GM12874 (cell line): ENCODE measurements at regions not wholly inside any gene's neighbourhood (a gene's known extent, or its start where the extent isn't known, plus 50 kb on each side); places are given as distances from the start of the nearest gene placed in this dataset.

Source experiments
- CTCF ChIP-seq: IDR thresholded peaks from 2 replicates; pipeline ENCODE4 v1.5.1; 2011; ENCODE audit warnings: low read depth, mild to moderate bottlenecking, control low read depth, low read length, moderate library complexity; ENCODE audit not compliant: insufficient read depth

GRCh38 chr21:17348357-17348756 is 164.5 kb upstream of the CXADR start:
- no peak for TF ChIP-seq CTCF

GRCh38 chr21:17348849-17349248 is 164.0 kb upstream of the CXADR start:
- no peak for TF ChIP-seq CTCF

DNA sequence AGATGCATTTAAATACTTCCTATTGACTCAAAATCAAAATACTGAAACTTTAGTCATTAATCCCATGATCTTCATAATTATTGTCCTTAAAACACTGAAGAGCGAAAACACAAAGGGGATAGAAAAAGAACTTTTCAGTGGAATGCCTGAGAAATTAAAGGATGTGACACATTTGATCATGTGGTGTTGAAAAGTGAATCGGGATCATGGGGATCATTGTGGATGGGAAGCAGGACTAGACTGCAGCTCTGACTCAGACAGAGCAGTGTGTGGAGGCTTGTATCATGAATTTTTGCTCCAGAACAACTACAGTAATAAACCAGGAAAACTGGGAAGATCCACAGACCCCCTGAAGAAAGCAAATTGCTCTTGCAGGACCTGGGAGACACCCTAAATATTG is 161.1 kb upstream of the CXADR start:
- no peak for TF ChIP-seq CTCF

GRCh38 chr21:17352996-17353655 is 159.7 kb upstream of the CXADR start:
- no peak for TF ChIP-seq CTCF

DNA sequence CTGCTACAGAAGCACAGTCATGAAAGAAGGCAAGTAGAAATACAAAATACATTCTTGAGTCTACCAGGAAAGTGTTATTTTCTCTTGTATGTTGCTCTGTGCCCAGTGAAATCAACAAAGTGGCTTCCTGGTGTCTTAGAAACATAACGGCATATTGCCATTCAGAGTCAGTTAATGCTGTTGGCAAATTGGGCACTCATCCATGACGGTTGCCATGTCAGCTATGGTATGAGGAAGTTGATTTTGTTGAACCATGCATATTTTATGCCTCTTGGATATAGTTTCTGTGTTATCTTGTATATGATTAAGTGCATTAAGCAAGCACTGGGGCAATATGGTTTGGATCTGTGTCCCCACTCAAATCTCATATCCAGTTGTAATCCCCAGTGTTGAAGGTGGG is 153.1 kb upstream of the CXADR start:
- no peak for TF ChIP-seq CTCF

DNA sequence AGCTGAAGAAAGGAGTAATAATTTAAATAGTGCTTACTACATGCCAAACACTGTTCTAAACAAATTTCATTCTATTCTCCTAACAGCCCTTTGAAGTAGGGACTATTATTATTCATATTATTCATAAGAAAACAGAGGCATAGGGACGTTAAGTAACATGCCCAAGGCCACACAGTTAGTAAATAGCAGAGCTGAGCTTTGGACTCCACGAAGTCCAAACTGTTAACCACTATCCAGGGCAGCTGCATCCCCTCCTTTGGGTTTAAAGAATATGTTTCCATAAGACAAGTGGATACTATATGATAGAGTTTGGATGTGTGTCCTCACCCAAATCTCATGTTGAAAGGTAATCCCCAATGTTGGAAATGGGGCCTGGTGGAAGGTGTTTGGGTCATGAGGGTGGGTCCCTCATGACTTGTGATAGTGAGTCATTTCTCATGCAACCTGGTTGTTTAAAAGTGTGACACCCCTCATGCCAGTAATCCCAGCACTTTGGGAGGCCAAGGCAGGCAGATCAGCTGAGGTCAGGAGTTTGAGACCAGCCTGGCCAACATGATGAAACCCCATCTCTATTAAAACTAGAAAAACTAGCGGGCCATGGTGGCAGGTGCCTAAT is 144.0 kb upstream of the CXADR start:
- no peak for TF ChIP-seq CTCF

DNA sequence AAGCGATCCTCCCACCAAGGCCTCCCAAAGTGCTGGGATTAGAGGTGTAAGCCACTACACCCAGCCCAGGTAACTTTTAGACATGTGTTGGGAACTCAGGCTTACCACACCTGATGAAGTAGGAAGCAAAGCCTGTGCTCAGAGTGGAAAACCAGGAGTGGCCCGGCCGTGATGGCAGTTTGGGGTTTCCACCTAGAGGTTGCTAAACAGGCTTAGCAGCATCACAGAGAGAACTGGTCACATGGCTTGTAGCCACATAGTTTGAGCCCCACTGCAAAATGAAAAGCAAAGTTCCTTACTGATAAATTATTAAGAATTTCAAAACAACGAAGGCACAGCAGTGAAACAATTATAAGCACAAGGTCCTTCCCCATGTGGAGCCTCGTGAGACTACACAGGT is 142.6 kb upstream of the CXADR start:
- TF ChIP-seq CTCF = no peak
